Stimulated activated CD8-positive, alpha-beta memory T cell treated with anti-CD3 and anti-CD28 coated beads, Interleukin-2, amount 100 ng/mL, for 48 hours (primary cell): ENCODE measurements at regions not wholly inside any gene's neighbourhood (a gene's known extent, or its start where the extent isn't known, plus 50 kb on each side); places are given as distances from the start of the nearest gene placed in this dataset.

Source experiments
- DNase-seq, 2 donors: peaks; one replicate each; pipeline ENCODE4 v3.0.0-alpha.2; 2020; ENCODE audit warnings: low read depth in 2 of 2

DNA sequence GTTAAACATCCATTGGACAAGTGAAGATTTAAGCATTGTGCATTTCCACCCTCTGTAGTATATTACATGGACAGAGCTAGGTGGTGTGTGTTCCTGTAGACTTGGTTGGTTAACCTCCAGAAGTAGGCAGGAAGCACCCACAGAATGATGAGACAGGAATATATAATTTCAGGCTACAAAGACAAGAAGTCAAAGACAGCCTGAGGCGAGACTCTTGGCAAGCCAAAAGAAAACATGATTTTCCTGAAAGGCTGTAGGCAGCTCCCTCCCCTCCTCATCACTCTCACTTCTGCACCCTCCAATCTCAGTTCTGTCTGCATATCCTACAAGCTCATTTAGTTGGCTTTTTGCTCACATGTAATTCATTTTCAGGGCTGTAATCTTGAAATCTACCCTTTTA lies 110.0 kb upstream of the SLC35B3 start:
- DNase-seq, result no peak

DNA sequence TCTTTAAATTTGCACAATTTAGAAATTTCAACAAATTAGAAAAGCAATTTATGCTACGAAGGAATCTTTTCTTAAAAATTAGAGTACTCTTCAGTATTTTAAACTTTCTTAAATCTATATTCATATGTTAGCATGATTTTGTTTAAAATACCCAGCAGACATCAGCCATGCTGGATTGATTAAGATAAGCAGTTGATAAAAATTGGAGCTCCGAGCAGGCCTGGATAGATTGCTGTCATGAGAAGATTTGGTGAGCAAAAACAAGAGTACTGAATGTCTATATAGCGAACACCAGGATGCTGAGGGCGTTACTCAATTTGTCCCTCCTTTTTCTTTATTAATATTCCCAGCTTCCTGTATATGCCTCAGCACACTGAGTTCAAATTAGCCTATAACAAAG lies 108.4 kb upstream of the SLC35B3 start:
- DNase-seq, result no peak

DNA sequence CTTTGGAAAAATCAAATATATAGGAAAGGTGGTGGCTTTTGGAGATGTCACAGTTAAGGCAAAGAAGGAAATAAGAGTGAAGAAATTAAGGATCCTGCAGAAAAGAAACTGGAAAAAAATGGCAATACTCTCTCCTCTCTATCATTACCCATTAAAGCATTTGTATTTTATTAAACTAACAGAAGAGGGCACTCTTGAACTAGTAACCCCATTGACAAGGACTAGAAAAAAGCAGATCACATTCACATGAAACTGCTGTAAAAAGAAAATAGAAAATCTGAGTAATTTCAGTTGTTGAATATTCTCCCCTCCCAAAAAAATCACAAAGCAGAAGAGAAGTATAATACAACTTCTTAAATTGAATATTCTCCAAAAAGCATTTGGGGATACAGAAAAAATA lies 104.1 kb upstream of the SLC35B3 start:
- no peak for DNase-seq

DNA sequence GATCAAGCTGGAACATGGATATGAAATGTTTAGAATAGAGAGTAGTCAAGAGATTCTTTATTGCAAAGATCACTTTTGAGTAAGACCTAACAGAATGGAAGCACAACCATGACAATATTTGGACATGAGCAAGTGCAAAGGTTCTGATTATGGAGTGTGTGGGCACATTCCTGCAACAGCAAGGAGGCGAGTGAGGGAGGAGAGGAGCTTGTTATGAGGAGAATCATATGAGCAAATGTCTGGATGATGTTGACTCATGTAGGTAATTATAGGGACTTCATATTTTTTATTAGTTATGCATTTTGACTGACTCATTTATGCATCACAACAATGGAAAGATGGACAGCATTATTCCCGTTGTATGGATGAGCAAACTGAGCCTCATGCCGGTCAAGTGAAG lies 100.8 kb upstream of the SLC35B3 start:
- no peak for DNase-seq

DNA sequence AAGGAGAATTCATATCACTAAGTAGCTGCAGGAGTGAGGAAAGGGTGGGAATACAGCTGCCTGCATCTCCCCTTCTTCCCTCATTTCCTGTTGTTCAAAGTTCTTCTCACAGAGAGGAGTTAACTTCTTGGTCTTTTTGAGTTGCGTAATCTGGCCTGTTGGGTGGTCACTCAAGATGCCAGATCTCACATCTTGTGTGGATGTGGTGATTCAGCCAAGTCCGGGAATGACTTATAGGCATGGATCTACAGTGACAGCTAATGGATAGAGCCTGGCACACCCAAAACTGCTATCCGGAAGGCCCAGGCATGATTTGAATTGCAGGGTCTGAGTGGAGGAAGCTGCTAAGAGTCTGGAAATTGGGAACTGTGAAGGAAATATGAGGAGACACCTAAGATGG lies 100.2 kb upstream of the SLC35B3 start:
- no peak for DNase-seq

DNA sequence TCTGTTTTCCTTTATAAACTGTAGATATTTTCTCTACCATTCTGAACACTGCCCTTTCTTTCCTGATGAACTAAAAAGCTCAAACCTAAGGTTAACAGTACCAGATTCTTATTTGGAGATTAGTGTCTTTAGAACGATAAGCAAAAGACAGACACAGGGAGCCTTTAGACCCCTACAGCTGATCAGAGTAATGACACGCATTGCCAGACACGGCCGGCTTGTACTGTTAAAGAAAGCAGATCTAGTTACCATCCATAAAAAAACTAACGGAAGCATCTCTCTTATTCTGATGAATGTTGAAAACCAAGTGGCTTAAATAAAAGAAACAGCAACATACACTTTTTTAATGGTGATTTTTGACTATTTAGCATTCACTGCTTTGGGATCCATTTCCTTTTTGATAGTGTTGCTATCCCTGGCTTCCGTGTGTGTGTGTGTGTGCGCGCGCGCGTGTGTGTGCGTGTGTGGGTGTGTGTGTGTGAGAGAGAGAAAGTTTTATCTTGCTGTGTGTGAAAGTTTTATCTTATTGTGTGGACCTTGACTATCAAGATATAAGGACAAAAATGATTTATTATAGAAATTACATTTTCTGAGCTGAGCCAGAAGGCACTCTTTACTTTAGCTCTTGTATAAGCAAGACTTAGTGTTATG lies 95.6 kb upstream of the SLC35B3 start:
- no peak for DNase-seq

DNA sequence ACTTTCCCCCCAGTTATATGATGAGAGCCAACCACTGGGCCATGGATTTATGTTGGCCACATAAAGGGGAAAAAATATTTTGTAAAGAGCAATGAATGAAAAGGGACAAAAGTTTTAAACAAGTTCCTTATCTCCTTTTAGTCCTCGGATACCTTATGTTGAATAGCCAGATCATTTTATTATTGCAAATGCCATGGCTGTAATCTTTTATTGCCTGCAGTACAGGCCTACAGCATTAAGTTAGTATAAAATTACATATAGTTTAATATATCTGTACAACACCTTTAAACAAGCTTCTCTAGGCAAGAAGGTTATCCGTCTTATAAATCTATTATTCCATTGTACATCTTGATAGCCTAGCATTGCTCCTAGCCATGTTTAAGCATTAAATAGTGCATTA lies 93.9 kb upstream of the SLC35B3 start:
- no peak for DNase-seq

DNA sequence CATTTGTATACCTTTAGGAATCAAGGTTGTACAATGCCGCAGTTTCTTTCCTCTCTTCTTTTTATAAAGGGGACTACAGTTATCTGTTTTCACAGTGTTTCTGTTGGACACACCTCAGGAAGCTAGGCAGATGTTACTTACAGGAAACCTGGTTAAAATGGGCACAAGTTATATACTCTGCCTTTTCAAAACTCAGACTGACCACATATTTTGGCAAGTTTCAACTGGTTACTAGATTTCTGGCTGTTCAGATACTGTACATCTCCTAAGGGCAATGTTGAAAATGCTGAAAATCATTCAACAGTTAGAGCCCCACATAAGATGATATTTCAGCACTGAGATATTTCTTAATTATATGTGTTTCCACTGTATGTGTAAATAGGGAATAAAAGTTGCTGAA lies 92.5 kb upstream of the SLC35B3 start:
- DNase-seq, result no peak

DNA sequence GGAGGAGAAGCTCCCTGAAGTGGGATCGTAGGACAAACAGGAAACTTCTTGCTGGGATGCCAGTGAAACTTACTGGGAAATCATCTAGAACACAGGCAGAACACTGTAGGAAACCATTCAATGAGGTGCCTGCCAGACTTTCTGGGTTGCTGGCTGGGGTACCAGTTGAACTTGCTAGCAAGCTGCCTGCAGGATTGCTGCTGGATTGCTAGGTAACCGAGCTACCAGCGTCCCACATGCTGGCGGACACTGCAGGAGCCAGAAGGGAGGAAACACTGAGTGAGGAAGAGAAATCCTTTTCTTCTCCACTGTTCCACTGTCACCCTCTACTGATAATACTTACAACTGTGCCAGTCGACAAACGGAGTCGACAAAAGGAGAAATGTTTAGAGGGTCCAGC lies 91.3 kb upstream of the SLC35B3 start:
- DNase-seq, result no peak

DNA sequence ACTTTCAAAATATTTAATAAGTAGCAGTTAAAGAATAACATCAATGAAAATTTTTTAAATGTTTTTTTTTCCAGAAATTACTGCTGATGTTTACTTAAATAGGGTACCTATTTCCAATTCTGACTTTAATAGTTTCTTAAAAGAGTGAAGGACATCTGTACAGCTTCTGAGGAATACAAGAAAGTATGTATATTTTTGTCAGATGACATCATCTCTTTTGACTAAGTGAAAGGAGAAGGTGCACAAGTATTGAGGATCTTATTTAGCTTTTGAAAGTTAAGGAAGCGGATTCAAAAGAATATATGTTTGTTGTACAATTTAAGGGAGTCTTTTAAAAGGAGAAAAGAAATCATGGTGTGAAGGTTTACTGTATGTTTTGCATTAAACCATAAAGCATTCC lies 90.0 kb upstream of the SLC35B3 start:
- DNase-seq, result no peak

DNA sequence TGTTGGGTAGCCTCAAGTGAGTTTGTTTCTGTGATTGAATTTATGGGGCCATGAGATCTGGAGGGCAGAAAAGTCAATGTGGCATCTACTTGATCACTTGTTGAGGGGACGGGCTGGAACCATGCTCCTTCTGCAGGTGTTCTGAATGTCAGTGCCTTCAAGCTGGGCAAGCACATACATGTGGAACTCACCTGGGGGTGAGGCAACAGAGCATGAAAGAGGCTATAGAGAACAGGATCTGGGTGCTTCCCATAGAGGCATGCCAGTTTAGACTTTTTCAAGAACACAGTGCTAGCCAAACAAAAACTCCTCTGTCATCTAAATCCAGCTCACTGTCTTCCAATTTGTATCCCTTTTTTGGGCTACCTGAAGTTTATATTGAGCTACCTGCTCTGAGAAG lies 77.8 kb upstream of the SLC35B3 start:
- DNase-seq, result no peak

DNA sequence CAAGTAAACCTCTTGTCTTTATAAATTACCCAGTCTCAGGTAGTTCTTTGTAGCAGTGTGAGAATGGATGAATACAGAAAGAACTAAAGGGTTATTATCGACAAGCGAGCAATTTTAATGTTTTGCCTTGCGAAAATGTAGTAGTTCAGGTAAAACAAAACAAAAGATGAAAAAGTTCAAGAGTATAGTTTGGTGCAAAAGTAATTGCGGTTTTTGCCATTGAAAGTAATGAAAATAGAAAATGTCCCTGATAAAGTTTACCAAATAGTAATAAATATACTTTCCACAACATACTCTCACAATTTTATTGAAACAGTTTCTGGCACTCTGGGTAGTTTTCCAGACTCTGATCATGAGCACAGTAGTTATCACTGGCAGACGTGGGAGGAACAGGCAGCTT lies 71.9 kb upstream of the SLC35B3 start:
- no peak for DNase-seq

DNA sequence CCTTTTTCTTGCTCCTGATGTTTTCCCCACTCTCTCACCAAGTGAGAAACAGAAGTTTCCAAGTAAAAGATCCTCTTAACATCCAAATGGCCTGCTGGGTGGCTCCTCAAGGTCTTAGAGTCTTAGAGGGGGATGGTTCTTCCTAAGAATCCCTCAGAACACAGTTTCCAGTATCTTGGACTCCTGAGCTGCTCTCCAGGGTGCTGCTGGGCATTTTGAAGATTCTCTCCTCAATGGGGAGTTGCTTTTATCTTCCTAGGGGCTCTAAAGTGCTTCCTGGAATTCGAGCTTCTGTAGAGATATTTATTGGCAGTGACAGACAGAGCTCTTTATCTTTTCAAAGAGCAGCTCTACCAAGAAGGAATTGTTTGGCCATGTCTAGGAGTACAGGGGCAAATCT lies 70.8 kb upstream of the SLC35B3 start:
- DNase-seq, result no peak

DNA sequence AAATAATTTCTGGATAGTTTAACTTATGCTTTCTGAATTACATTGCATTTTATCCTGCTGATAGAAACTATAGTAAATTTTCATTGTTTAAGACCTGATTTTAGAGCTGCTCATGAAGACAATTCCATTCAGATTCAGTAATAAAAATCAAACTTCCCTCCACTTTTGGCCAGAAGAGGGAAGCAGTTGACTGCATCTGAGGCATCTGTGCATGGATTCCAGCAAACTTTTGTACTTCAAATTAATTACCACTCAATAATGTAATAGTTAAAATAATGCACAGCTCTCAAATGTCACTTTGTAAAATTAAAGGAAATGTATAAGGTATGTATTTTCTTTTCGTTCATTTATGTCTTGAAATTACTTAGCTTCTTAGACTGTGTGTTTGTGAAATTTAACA lies 64.2 kb upstream of the SLC35B3 start:
- DNase-seq, result no peak

DNA sequence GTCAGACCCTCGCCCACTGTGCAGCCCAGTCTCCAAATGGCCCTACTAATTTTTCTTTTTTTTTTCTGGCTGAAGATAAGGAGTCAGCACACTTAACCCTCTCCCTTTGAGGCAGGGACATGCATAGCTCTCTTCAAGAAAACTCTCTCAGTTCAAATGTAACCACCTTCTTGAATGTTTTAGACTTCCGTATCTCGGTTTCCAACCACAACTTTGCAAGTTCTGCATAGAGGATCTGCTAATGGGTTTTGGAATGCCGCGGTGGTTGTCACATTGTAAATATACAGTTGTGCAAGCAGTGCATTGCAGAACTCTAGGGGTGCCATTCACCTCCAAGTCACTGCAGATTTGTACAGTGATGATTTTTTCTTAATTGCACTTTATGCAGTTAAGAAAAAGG lies 59.4 kb upstream of the SLC35B3 start:
- DNase-seq, result no peak

DNA sequence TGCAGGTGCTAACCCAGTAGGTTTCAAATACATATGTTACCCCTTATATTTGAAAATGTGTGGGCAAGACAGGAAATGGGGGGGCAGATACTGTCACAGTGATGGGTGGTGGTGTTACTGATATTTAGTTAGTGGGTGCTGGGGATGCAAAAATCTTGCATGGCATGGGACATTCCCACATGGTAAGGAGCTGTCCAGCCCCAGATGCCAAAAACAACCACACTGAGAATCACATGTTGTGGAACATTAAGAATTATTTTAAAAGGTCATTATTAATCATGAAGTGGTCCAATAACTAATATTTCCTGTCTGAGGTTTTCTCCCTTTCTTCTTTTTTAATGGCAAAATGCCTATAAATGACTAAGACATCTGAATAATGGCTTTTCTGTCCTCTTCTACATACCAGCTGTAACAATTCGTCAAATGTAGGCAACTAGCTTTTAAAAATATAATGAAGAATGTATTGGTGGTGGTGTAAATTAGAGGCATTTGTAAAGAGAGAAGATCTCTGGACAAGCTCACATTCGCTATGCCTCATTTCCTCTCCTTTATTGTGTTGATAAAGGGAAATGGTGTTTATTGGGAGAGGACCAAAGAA lies 57.3 kb upstream of the SLC35B3 start:
- DNase-seq, result no peak
